GM18867 (cell line): ENCODE measurements at regions not wholly inside any gene's neighbourhood (a gene's known extent, or its start where the extent isn't known, plus 50 kb on each side); places are given as distances from the start of the nearest gene placed in this dataset.

Experiments used
- ATAC-seq: cut with Tn5 transposase; IDR thresholded peaks from one replicate; pipeline ENCODE4 v1.9.1; 2021; ENCODE audit warnings: mild to moderate bottlenecking, moderate library complexity; ENCODE audit not compliant: unreplicated experiment

- ATAC-seq = no peak
These were observed 65.8 kb downstream of the ETAA1 start for GRCh38 chr2:67462738-67463496.

- no peak for ATAC-seq
These were observed 66.7 kb downstream of the ETAA1 start for GRCh38 chr2:67463810-67464209.

- no peak for ATAC-seq
These were observed 68.5 kb downstream of the ETAA1 start for GRCh38 chr2:67465623-67466022.

- no peak for ATAC-seq
These were observed 69.6 kb downstream of the ETAA1 start for GRCh38 chr2:67466734-67467133.

GRCh38 chr2:67471681-67472080 is 74.5 kb downstream of the ETAA1 start:
- no peak for ATAC-seq

- ATAC-seq = peak; percentile 71
These were observed 80.0 kb downstream of the ETAA1 start for GRCh38 chr2:67476809-67477790.

GRCh38 chr2:67479261-67479660 is 82.1 kb downstream of the ETAA1 start:
- no peak for ATAC-seq

GRCh38 chr2:67485431-67485830 is 88.3 kb downstream of the ETAA1 start:
- no peak for ATAC-seq

- no peak for ATAC-seq
These were observed 89.1 kb downstream of the ETAA1 start for GRCh38 chr2:67486041-67486796.

GRCh38 chr2:67487993-67488392 is 90.9 kb downstream of the ETAA1 start:
- ATAC-seq = no peak

- ATAC-seq = no peak
These were observed 92.3 kb downstream of the ETAA1 start for GRCh38 chr2:67489396-67489795.

- no peak for ATAC-seq
These were observed 101.8 kb downstream of the ETAA1 start for GRCh38 chr2:67498931-67499330.

- ATAC-seq = no peak
These were observed 102.9 kb downstream of the ETAA1 start for GRCh38 chr2:67499989-67500388.

- no peak for ATAC-seq
These were observed 103.4 kb downstream of the ETAA1 start for GRCh38 chr2:67500541-67500940.

- no peak for ATAC-seq
These were observed 105.4 kb downstream of the ETAA1 start for GRCh38 chr2:67502346-67503065.

GRCh38 chr2:67503066-67503795 is 106.1 kb downstream of the ETAA1 start:
- ATAC-seq = no peak

GRCh38 chr2:67510745-67511144 is 113.6 kb downstream of the ETAA1 start:
- no peak for ATAC-seq

GRCh38 chr2:67514515-67514914 is 117.4 kb downstream of the ETAA1 start:
- no peak for ATAC-seq

- no peak for ATAC-seq
These were observed 117.9 kb downstream of the ETAA1 start for GRCh38 chr2:67515056-67515455.

- ATAC-seq = no peak
These were observed 118.4 kb downstream of the ETAA1 start for GRCh38 chr2:67515538-67515937.
